NCI-H1105 (cell line): ENCODE measurements at regions not wholly inside any gene's neighbourhood (a gene's known extent, or its start where the extent isn't known, plus 50 kb on each side); places are given as distances from the start of the nearest gene placed in this dataset.

ENCODE experiments used
- DNase-seq: peaks from one replicate; lab custom pipeline; 2025; lab: John Stamatoyannopoulos, UW

GRCh38 chr11:80349997-80350396 is 909.2 kb upstream of the TENM4 start:
- no peak for DNase-seq

- DNase-seq = no peak
Observed at GRCh38 chr11:80346353-80347059, 905.7 kb upstream of the TENM4 start.

GRCh38 chr11:80343436-80343835 is 902.6 kb upstream of the TENM4 start:
- no peak for DNase-seq

- DNase-seq = no peak
Observed at GRCh38 chr11:80338231-80338630, 897.4 kb upstream of the TENM4 start.

- no peak for DNase-seq
Observed at GRCh38 chr11:80331694-80332093, 890.9 kb upstream of the TENM4 start.

- no peak for DNase-seq
Observed at GRCh38 chr11:80330264-80330663, 889.4 kb upstream of the TENM4 start.

- no peak for DNase-seq
Observed at GRCh38 chr11:80328774-80329173, 887.9 kb upstream of the TENM4 start.

- DNase-seq = no peak
Observed at GRCh38 chr11:80327956-80328614, 887.3 kb upstream of the TENM4 start.

- no peak for DNase-seq
Observed at GRCh38 chr11:80321786-80322185, 881.0 kb upstream of the TENM4 start.

GRCh38 chr11:80320765-80321164 is 879.9 kb upstream of the TENM4 start:
- DNase-seq = no peak

- DNase-seq = no peak
Observed at GRCh38 chr11:80320226-80320625, 879.4 kb upstream of the TENM4 start.

- DNase-seq = no peak
Observed at GRCh38 chr11:80317612-80318011, 876.8 kb upstream of the TENM4 start.

- no peak for DNase-seq
Observed at GRCh38 chr11:80315200-80315599, 874.4 kb upstream of the TENM4 start.

- no peak for DNase-seq
Observed at GRCh38 chr11:80309301-80309700, 868.5 kb upstream of the TENM4 start.

GRCh38 chr11:80307676-80308075 is 866.8 kb upstream of the TENM4 start:
- no peak for DNase-seq

GRCh38 chr11:80297858-80298632 is 857.2 kb upstream of the TENM4 start:
- DNase-seq = no peak

GRCh38 chr11:80293293-80293692 is 852.5 kb upstream of the TENM4 start:
- DNase-seq = no peak

GRCh38 chr11:80284946-80285785 is 844.3 kb upstream of the TENM4 start:
- no peak for DNase-seq

- no peak for DNase-seq
Observed at GRCh38 chr11:80282643-80283042, 841.8 kb upstream of the TENM4 start.

- DNase-seq = no peak
Observed at GRCh38 chr11:80281194-80281593, 840.4 kb upstream of the TENM4 start.

GRCh38 chr11:80280737-80281136 is 839.9 kb upstream of the TENM4 start:
- DNase-seq = no peak

- no peak for DNase-seq
Observed at GRCh38 chr11:80261776-80262175, 820.9 kb upstream of the TENM4 start.
